ENCODE measurements at regions not wholly inside any gene's neighbourhood (a gene's known extent, or its start where the extent isn't known, plus 50 kb on each side); places are given as distances from the start of the nearest gene placed in this dataset.

DNA sequence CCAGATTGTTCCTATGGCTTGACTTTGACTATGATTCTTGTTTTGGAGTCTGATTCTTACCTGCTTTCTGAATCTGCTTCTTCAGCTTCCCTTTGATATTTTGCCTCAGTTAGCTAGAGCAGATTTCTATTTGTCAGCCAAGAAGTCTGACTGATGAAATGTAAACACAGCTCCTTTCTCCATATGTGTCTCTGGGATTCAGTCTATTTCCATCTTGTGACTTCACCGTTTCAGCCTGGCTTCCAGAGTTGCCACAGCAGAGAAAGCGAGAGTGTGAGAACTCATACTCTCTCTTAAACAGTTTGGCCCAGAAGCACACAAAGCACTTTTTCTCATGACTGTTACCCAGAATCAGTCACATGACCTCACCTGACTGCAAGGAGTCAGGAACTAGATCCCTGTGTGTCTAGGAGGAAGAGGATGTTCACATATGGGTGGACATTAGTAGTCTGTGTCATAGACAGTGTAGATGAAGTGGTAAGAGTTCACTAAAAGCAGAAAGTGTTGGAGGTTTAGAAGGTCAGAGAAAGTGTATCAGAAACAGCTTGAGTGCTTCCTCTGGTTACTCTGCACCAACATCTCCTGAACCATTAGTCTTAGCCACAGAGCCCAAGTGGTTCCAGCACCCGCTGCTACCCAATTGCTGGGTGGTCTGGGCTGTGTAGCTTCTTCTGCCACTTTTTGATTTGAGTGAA, 103.4 kb upstream of the CDK6 start:
- H3K27ac ChIP-seq (ENCODE audit: poor library complexity, severe bottlenecking), result no peak overlapping the region
- no peak for ATAC-seq (ENCODE audit: low read depth)
- no peak overlapping the region for H3K4me3 ChIP-seq (ENCODE audit: severe bottlenecking)
- H3K4me1 ChIP-seq (ENCODE audit: insufficient read depth, poor library complexity, severe bottlenecking), result no peaks in the 10 kb centered on the region
- no peaks in the 10 kb centered on the region for H3K36me3 ChIP-seq (ENCODE audit: low read depth)
- H3K27me3 ChIP-seq (ENCODE audit: insufficient read depth, poor library complexity, severe bottlenecking), result no peaks in the 10 kb centered on the region
- TF ChIP-seq CTCF (IDR thresholded peaks at IDR 0.05; ENCODE audit: poor library complexity, severe bottlenecking), result no peak
- no peaks in the 10 kb centered on the region for H3K9me3 ChIP-seq (ENCODE audit: severe bottlenecking)
- no peak for DNase-seq (ENCODE audit: low spot score)

- no peaks in the 10 kb centered on the region for H3K36me3 ChIP-seq (ENCODE audit: low read depth)
- DNase-seq (ENCODE audit: low spot score) (no peak), ATAC-seq (ENCODE audit: low read depth) (peak; percentile 84)
- no peaks in the 10 kb centered on the region for H3K9me3 ChIP-seq (ENCODE audit: severe bottlenecking)
- no peak overlapping the region for H3K4me3 ChIP-seq (ENCODE audit: severe bottlenecking)
- TF ChIP-seq CTCF (IDR thresholded peaks at IDR 0.05; ENCODE audit: poor library complexity, severe bottlenecking), result no peak
- H3K27ac ChIP-seq (ENCODE audit: poor library complexity, severe bottlenecking), result peak overlapping the region; percentile 26
- no peaks in the 10 kb centered on the region for H3K27me3 ChIP-seq (ENCODE audit: insufficient read depth, poor library complexity, severe bottlenecking)
- H3K4me1 ChIP-seq (ENCODE audit: insufficient read depth, poor library complexity, severe bottlenecking), result peaks cover 11% of the 10 kb centered on the region
Observed at GRCh38 chr7:92934096-92934495, 97.7 kb upstream of the CDK6 start.

DNA sequence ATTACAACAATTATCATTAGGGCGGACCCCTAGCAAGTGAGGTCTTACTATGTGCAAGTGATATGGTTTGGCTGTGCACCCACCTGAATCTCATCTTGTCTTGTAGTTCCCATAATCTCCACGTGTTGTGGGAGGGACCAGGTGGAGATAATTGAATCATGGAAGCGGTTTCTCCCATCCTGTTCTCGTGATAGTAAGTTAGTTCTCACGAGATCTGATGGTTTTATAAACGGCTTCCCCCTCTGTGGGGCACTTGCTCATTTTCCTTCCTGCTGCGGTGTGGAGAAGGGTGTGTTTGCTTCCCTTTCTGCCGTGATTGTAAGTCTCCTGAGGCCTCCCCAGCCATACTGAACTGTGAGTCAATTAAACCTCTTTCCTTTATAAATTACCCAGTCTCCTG, 96.1 kb upstream of the CDK6 start:
- TF ChIP-seq CTCF (IDR thresholded peaks at IDR 0.05; ENCODE audit: poor library complexity, severe bottlenecking), result no peak
- Histone ChIP-seq H3K9me3 (ENCODE audit: severe bottlenecking) (no peaks in the 10 kb centered on the region), H3K36me3 (ENCODE audit: low read depth) (no peaks in the 10 kb centered on the region), H3K27me3 (ENCODE audit: insufficient read depth, poor library complexity, severe bottlenecking) (no peaks in the 10 kb centered on the region), H3K4me1 (ENCODE audit: insufficient read depth, poor library complexity, severe bottlenecking) (peaks cover 11% of the 10 kb centered on the region), H3K27ac (ENCODE audit: poor library complexity, severe bottlenecking) (no peak overlapping the region), H3K4me3 (ENCODE audit: severe bottlenecking) (no peak overlapping the region)
- ATAC-seq (ENCODE audit: low read depth), result no peak
- DNase-seq (ENCODE audit: low spot score), result no peak

- no peaks in the 10 kb centered on the region for H3K36me3 ChIP-seq (ENCODE audit: low read depth)
- ATAC-seq (ENCODE audit: low read depth), result no peak
Observed at GRCh38 chr7:92930404-92930803, 94.0 kb upstream of the CDK6 start.

More at GRCh38 chr7:92930404-92930803, 94.0 kb upstream of the CDK6 start:
- Histone ChIP-seq H3K27ac (ENCODE audit: poor library complexity, severe bottlenecking) (no peak overlapping the region), H3K4me1 (ENCODE audit: insufficient read depth, poor library complexity, severe bottlenecking) (peaks cover 11% of the 10 kb centered on the region), H3K4me3 (ENCODE audit: severe bottlenecking) (no peak overlapping the region), H3K27me3 (ENCODE audit: insufficient read depth, poor library complexity, severe bottlenecking) (no peaks in the 10 kb centered on the region), H3K9me3 (ENCODE audit: severe bottlenecking) (no peaks in the 10 kb centered on the region)
- no peak for TF ChIP-seq CTCF (IDR thresholded peaks at IDR 0.05; ENCODE audit: poor library complexity, severe bottlenecking)
- DNase-seq (ENCODE audit: low spot score), result no peak

Measured in RWPE2 (cell line).